GM21515 (cell line): ENCODE measurements at regions not wholly inside any gene's neighbourhood (a gene's known extent, or its start where the extent isn't known, plus 50 kb on each side); places are given as distances from the start of the nearest gene placed in this dataset.

Experiments
- ATAC-seq: cut with Tn5 transposase; IDR thresholded peaks from one replicate; pipeline ENCODE4 v1.9.1; 2021; ENCODE audit not compliant: unreplicated experiment

GRCh38 chr12:92537290-92537960, 165.4 kb upstream of the PLEKHG7 start:
- no peak for ATAC-seq

DNA sequence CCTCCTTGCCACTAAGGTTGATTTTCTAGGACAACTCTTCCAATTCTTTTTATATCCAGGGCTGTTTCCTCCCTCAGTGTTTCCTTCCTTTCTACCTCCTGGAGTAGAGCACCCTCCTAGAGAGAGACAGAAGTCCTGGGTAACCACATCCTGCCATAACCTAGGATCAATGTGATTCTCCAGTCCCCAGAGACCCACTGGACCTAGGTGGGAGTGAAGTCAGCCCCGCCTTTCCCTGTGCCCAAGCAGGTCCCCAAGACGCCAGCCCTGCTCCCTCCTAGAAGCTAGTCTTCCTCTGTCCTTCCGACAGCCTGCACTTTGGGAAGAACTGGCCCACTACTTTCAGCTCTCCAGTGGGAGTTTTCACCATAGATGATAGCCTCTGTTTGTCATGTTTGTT, 166.8 kb upstream of the PLEKHG7 start:
- no peak for ATAC-seq

DNA sequence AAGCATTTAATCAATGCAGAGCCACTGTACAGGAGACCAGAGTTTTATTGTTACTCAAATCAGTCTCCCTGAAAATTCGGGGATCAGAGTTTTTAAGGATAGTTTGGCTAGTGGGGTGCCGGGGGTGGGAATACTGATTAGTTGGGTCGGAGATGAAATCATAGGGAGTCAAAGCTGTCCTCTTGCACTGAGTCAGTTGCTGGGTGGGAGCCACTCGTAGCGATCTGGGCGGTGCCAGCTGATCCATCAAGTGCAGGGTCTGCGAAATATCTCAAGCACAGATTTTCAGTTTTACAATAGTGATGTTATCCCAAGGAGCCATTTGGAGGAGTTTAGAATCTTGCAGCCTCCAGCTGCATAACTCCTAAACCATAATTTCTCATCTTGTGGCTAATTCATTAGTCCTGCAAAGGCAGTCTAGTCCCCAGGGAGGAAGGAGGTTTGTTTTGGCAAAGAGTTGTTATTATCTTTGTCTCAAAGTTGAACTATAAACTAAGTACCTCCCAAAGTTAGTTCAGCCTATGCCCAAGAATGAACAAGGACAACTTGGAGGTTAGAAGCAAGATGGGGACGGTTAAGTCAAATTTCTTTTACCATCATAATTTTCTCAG, 169.4 kb upstream of the PLEKHG7 start:
- ATAC-seq, result no peak

DNA sequence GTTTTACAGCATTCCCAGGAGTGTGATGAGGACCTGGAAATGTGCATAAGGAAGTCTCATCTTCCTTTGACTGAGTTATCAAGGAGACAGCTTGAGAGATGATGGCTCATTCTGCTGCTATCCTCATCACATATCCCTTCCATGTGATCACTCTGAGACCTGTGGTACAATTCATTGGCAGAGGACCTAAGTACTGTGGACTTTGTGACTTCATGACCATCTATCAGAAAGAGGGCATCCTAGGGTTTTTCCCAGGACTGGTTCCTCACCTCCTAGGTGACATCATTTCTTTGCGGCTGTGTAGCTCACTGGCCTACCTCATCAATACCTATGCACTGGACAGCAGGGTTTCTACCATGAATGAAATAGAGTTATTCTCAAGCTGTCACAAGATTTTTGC, 172.1 kb upstream of the PLEKHG7 start:
- ATAC-seq, result no peak

GRCh38 chr12:92529944-92530343, 172.8 kb upstream of the PLEKHG7 start:
- ATAC-seq, result no peak

DNA sequence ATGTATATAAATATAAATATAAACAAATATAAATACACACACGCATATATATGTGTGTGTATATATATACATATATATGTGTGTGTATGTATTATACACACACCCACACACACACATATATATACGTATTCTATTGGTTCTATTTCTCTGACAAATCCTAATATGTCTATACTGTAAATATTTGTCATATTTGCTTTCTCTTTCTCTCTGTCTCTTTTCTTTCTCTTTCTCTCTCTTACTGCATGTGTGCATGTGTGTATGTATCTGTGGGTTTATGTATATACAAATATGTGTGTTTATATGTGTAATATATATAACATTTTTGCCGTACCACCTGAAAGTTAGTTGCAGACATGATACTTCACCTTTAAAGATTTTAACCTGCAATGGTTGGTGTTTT, 174.2 kb upstream of the PLEKHG7 start:
- ATAC-seq, result no peak

- no peak for ATAC-seq
Measured at GRCh38 chr12:92528097-92528496, 174.7 kb upstream of the PLEKHG7 start.

DNA sequence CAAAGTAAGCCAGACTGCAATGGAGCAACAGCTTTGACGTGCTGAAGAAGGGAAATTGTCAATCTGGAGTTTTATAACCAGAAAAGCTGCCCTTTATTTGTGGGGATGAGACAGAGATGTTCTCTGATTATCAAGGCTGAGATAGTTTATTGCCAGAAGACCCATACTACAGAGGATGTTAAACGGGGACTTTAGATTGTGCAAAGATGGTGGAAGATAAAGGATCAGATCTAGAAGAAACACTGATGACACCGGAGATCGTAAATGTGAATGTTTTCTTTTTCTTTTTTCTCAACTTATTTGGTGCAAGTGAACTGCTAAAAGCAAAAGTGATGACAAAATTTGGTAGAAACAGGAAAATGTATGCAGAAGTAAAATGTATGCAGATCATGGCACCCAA, 178.3 kb upstream of the PLEKHG7 start:
- no peak for ATAC-seq

- no peak for ATAC-seq
Measured at GRCh38 chr12:92520511-92520910, 182.3 kb upstream of the PLEKHG7 start.

DNA sequence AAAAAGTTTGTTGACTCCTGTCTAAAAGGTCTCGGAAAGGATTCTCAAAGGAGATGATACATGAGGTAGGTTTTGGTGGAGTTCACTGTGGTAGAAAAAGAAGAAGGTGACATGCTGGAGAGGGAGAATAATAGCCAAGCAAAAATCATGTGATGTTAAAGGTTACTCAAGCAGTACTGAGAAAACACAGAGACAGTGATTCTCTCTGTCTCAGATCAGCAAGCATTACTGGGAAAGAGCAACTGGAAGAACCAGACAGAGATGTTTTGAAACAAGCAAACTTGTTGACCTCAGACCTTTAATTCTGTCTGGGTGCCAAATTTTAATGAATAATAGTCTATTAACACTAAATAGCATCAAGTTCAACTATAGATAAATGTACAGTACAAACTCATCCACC, 183.5 kb upstream of the PLEKHG7 start:
- ATAC-seq, result no peak

DNA sequence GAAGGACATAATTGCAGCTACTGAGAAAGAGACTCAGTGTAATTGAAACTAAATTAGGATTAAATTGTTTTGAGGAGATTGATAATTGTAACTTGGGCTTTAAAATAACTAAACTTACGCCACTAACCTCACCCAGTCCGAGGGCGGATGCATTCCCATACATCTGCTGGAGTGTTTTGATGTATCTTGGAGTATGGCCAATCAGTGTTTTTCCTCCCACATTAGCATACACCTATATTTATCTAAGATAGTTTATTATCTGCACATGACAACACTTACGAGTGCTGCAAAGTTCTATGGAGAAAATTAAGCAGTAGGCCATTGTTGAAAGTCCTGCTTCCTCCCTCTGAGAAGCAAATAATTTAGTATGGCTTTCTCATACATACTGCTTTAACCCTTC, 184.7 kb upstream of the PLEKHG7 start:
- ATAC-seq, result no peak

DNA sequence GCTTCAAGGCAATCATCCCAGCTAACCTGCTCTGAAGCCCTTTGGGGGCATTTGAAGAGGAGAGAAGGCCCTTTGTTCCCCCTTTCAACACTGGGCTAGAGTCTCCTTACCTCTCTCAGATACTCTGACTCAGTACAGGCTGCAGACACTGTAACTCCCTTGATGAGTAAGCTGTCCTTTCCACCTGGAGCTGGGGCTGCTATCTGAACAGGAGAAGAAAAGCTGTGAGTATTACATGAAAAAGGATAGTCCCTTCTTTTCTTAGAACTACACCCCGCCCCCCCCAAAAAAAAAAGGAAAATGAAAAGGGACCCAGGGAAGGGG, 186.6 kb upstream of the PLEKHG7 start:
- ATAC-seq, result no peak

DNA sequence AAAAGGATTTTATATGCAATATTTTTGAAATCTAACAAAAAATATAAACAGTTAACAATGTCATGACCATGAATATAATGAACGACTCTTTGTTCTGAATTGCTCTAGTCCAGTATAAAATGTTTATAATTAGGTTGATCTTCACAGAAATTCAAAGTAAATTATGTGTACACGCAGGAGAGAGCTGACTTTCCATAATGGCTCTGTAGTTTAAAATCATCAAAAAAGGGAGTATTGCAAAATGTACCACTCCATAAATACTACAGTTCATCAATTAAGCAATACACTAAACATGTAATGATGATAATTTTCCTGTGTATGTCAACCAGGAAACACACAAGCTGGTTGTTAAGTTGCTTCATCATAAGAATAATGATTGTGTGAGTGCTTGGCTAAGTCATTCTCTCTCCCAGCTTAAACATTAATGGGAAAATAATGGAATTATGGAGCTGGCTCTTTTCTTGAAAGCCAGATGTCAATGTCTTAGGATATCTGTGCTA, 189.5 kb upstream of the PLEKHG7 start:
- no peak for ATAC-seq

DNA sequence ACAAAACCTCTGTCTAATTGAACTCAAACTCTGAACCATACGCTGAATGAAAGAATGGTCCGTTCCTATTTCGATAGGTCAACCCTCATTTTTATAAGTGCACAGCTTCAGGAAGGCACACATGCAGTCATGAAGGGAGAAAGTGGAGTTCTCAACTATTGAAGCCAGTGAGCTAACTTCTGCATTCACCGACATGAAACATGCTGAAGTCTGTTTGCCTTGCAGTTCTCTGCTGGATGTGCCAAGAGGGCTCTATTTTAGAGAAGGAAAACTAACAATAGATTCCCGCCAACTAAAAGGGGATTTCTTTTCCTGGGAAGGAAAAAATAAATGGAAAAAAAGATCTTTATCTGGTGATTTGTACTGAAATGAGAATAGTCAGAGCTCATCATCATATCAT, 191.0 kb upstream of the PLEKHG7 start:
- ATAC-seq, result no peak

DNA sequence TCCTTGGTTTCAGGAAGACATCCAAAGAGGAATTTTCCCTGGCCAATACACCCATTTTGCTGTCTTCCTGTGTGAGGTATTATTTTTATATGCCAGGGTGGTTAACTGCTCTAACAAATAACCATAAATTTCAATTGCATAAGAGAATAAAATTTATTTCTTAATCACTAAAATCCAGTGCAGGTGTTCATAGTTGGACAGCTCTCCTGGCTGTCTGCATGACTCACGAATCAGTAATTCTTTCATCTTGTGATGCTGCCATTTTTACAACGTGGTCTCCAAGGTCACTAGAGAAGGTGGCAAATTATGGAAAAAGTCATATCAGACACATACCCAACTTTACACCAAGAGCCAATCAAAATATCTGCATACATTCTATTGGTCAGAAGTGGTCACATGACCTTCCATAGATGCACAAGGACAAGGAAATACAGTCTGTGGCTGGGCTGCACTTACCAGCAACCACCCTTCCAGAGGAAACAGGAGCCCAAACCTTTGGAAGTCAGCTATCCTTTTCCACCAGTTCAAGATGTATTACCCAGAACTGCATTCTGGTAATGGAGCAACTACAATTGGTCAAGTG, 193.5 kb upstream of the PLEKHG7 start:
- no peak for ATAC-seq

- ATAC-seq, result no peak
Measured at GRCh38 chr12:92506891-92507290, 195.9 kb upstream of the PLEKHG7 start.

DNA sequence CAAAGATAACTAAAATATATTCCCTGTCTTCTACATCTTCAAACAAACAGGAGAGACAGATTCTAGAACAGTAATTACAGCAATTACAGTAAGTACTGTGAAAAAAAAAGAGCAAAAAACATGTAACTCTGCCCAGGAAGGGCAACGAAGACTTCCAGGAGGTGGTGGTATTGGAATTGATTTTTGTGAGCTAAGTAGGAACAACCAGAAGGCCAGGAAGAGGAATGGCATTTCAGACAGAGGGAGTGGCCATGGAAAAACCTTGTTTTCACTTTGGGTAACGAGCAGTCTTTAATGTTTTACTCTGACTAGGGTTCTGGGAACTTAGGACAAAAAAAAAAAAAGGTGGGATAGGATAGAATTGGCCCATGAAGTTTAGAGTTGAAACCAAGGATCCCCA, 196.3 kb upstream of the PLEKHG7 start:
- ATAC-seq, result no peak

DNA sequence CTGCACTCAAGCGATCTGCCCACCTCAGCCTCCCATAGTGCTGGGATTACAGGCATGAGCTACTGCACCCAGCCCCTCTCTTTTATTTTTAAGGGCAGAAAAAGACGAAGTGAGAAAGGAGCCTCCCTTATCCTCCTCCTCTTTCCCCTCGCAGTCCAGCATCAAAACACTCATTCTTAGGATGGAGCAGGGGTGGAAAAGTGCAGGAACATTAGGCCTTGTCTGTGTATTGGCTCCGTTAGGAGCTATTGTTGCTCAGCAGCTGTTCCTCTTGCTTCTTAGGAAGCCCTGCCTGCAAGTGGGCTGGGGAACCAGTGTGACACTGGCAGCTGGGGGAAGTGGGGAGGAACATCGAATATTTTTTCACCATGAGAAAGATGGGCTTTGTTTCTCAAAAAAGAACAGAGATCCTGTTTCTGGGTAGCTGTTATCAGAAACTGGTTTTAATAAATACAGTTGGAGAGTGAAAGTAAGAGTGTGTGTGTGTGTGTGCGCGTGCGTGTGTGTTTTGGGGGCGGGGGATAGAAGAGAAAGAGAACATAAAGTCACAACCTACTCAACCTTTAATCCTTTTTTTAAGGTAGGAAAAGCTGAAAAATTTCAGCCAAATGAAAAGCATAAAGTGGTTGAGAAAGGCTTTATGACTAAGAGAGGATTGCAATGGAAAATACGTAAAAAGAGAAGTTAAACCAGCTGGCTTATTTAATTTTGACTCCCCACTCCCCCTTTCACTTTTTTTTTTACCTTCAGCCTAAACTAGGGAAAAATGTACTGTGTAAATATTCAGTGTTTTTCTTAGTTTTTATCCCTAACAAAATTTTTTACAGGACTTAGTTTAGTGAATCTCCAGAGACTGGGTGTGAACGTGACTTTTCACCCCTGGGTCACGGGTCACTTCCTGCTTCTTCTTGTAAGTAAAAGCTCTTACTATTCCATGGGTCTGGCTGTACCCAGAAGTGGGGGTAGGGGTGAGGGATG, 197.2 kb upstream of the PLEKHG7 start:
- ATAC-seq, result peak; percentile 32

- no peak for ATAC-seq
Measured at GRCh38 chr12:92504594-92504981, 198.2 kb upstream of the PLEKHG7 start.

DNA sequence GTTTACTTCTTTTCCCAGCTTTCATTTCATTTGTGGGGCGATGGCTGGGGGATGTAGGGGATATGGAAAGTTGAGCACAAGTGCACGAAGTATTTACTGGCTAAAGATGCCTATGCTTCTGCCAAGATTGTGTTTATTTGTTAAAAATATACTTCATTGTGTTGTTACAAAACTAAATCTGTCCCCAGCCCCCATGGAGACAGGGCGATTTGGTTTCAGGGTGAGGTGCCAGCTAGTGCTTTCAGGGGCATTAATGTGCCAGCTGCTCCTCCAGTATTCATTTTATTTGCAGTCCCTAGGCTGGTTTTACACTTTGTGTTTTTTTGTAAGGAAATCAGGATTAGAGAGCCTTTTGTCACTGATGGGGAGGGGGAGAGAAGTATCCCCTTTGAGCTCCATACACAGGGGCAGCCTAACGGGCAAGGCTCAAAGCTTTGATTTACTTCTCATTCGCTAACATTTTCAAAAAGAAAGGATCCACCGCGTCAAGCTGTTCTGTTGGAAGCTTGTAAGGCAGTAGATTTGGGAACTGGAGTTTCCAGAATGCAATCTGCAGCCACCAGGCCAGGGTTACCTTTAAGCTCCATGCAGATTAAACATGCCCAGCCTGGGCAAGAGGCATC, 198.7 kb upstream of the PLEKHG7 start:
- ATAC-seq, result no peak
